CD4-positive, CD25-positive, alpha-beta regulatory T cell (primary cell): ENCODE measurements at regions not wholly inside any gene's neighbourhood (a gene's known extent, or its start where the extent isn't known, plus 50 kb on each side); places are given as distances from the start of the nearest gene placed in this dataset.

ENCODE experiments used
- ATAC-seq, 2 donors: fragments of 150-1000 bp; cut with Tn5 transposase; one replicate each; pipeline ENCODE4 v1.10.0; 2021; ENCODE audit warnings: low read depth in 2 of 2, moderate number of reproducible peaks in 2 of 2, moderate library complexity in 1 of 2
- DNase-seq, 3 donors: peaks; one replicate each; pipeline versions ENCODE4 v3.0.0 to v3.0.0-alpha.2; 2012 to 2022; ENCODE audit warnings: mixed read lengths in 1 of 3
- H3K27ac ChIP-seq: one replicate; pipeline ENCODE4 v1.7.0; 2013; ENCODE audit warnings: mild to moderate bottlenecking, low read length; ENCODE audit not compliant: insufficient read depth, poor library complexity, severe bottlenecking
- H3K27me3 ChIP-seq: one replicate; pipeline ENCODE4 v1.7.0; 2013; ENCODE audit warnings: low read length; ENCODE audit not compliant: control insufficient read depth, insufficient read depth
- H3K36me3 ChIP-seq: one replicate; pipeline ENCODE4 v1.7.0; 2013; ENCODE audit warnings: mild to moderate bottlenecking, low read length, moderate library complexity; ENCODE audit not compliant: control insufficient read depth, insufficient read depth
- H3K4me1 ChIP-seq: 2 replicates; pipeline ENCODE4 v1.7.0; 2013; ENCODE audit warnings: mild to moderate bottlenecking, low read length; ENCODE audit not compliant: insufficient read depth, control insufficient read depth, poor library complexity, severe bottlenecking
- H3K4me3 ChIP-seq: one replicate; pipeline ENCODE4 v1.7.0; 2013; ENCODE audit warnings: low read depth, mild to moderate bottlenecking, low read length, moderate library complexity
- H3K9me3 ChIP-seq, 2 experiments: 1 replicate in 1 of 2; 2 replicates in 1 of 2; pipeline ENCODE4 v1.7.0; 2013; ENCODE audit warnings: low read length in 2 of 2, mild to moderate bottlenecking in 1 of 2, moderate library complexity in 1 of 2; ENCODE audit not compliant: control insufficient read depth in 2 of 2
- H3K27ac Mint-ChIP-seq, 3 donors: one replicate each; pipeline ENCODE4 v1.8.0; 2020 to 2022; ENCODE audit warnings: mild to moderate bottlenecking in 3 of 3, mixed read lengths in 3 of 3, moderate library complexity in 2 of 3
- H3K27me3 Mint-ChIP-seq: one replicate; pipeline ENCODE4 v1.8.0; 2022; ENCODE audit warnings: mild to moderate bottlenecking, mixed read lengths
- H3K36me3 Mint-ChIP-seq: one replicate; pipeline ENCODE4 v1.8.0; 2020; ENCODE audit warnings: mixed read lengths
- H3K4me1 Mint-ChIP-seq, 4 donors: one replicate each; pipeline ENCODE4 v1.8.0; 2020 to 2022; ENCODE audit warnings: mixed read lengths in 4 of 4, mild to moderate bottlenecking in 1 of 4
- H3K4me3 Mint-ChIP-seq, 4 donors: one replicate each; pipeline ENCODE4 v1.8.0; 2020 to 2022; ENCODE audit warnings: mild to moderate bottlenecking in 4 of 4, mixed read lengths in 4 of 4, moderate library complexity in 3 of 4
- H3K9me3 Mint-ChIP-seq, 7 donors: one replicate each; pipeline ENCODE4 v1.8.0; 2020 to 2022; ENCODE audit warnings: mixed read lengths in 7 of 7, mild to moderate bottlenecking in 3 of 7, moderate library complexity in 2 of 7

DNA sequence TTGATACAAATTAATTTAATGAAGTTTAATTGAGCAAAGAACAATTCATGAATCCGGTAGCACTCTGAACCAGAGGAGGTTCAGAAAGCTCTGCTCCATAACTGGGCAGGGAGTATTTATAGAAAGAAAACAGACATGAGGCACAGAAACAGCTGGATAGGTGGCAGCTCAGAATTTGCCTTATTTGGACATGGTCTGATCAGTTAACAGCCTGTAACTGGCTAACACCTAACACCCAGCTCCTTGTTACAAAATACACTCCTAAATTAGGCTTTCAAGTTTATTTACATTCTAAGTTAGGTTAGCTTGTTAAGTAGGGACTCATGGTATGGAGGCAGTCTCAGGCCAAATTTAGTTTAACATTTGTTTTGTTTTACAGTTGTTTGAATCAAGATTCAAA is 67.8 kb upstream of the TMCC3 start:
- no peaks in the 10 kb centered on the region for H3K36me3 Mint-ChIP-seq
- no peaks in the 10 kb centered on the region for H3K27me3 Mint-ChIP-seq
- DNase-seq: no peak
- no peaks in the 10 kb centered on the region for H3K4me1 Mint-ChIP-seq
- H3K9me3 Mint-ChIP-seq: no peaks in the 10 kb centered on the region
- Histone ChIP-seq H3K4me1 (no peaks in the 10 kb centered on the region), H3K27ac (no peak overlapping the region), H3K27me3 (peaks cover 3% of the 10 kb centered on the region), H3K4me3 (no peak overlapping the region), H3K36me3 (no peaks in the 10 kb centered on the region), H3K9me3 (no peaks in the 10 kb centered on the region)
- no peak overlapping the region for H3K4me3 Mint-ChIP-seq
- no peak overlapping the region for H3K27ac Mint-ChIP-seq
- no peak for ATAC-seq

DNA sequence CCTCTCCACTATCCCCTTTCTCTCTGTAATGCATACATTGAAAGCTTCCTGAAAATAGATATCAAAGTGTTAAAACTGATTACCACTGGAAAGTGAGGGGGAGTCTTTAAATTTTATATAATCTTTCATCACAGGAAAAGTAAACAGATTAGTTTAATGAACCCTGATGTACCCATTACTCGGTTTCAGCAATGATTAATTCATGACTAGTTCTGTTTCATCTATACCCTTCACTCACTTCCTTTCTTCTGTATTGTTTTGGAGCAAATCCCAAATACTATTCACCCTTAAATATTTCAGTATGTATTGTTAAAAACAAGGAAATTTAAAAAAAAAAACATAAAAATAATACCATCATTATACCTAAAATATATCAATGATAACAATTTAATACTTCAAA is 67.3 kb upstream of the TMCC3 start:
- H3K9me3 ChIP-seq: no peaks in the 10 kb centered on the region
- H3K36me3 Mint-ChIP-seq: no peaks in the 10 kb centered on the region
- ATAC-seq: no peak

DNA sequence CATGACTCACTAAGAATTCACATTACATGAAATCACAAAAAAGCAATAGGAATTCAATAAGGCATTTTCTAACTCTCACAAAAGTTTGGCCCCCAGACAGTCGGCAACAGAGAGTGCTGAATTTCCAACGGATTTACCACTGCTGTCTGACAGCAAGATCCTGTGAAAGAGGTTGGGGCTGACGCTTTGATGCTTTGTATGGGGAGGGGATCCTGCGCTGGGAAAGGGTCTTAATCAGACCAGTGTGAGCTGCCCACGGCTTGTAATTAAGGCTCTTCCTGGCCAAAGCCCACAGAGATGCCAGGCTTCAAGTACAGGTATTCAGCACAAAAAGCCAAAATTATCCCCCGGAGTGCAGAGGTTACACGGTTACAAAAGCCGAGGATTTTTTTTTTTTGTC is 66.8 kb upstream of the TMCC3 start:
- Mint-ChIP-seq H3K9me3 (no peaks in the 10 kb centered on the region), H3K36me3 (no peaks in the 10 kb centered on the region), H3K27me3 (no peaks in the 10 kb centered on the region), H3K4me3 (no peak overlapping the region), H3K27ac (no peak overlapping the region), H3K4me1 (no peaks in the 10 kb centered on the region)
- H3K27ac ChIP-seq: no peak overlapping the region
- H3K4me1 ChIP-seq: no peaks in the 10 kb centered on the region
- DNase-seq: no peak
- peaks cover 3% of the 10 kb centered on the region for H3K27me3 ChIP-seq
- no peaks in the 10 kb centered on the region for H3K36me3 ChIP-seq
- no peak overlapping the region for H3K4me3 ChIP-seq
- no peak for ATAC-seq
- H3K9me3 ChIP-seq: no peaks in the 10 kb centered on the region

More for the DNA sequence above, 67.3 kb upstream of the TMCC3 start:
- H3K4me1 ChIP-seq: no peaks in the 10 kb centered on the region
- Mint-ChIP-seq H3K27ac (no peak overlapping the region), H3K9me3 (no peaks in the 10 kb centered on the region), H3K27me3 (no peaks in the 10 kb centered on the region), H3K4me1 (no peaks in the 10 kb centered on the region), H3K4me3 (no peak overlapping the region)
- H3K27me3 ChIP-seq: peaks cover 3% of the 10 kb centered on the region
- no peak overlapping the region for H3K4me3 ChIP-seq
- H3K36me3 ChIP-seq: no peaks in the 10 kb centered on the region
- DNase-seq: no peak
- H3K27ac ChIP-seq: no peak overlapping the region

GRCh38 chr12:94716339-94716738 is 66.0 kb upstream of the TMCC3 start:
- Mint-ChIP-seq H3K27me3 (no peaks in the 10 kb centered on the region), H3K36me3 (no peaks in the 10 kb centered on the region), H3K9me3 (no peaks in the 10 kb centered on the region), H3K4me3 (no peak overlapping the region), H3K27ac (no peak overlapping the region), H3K4me1 (no peaks in the 10 kb centered on the region)
- H3K4me3 ChIP-seq: no peak overlapping the region
- no peaks in the 10 kb centered on the region for H3K4me1 ChIP-seq
- DNase-seq (no peak), ATAC-seq (no peak)
- peaks cover 3% of the 10 kb centered on the region for H3K27me3 ChIP-seq
- no peaks in the 10 kb centered on the region for H3K9me3 ChIP-seq
- no peak overlapping the region for H3K27ac ChIP-seq
- H3K36me3 ChIP-seq: no peaks in the 10 kb centered on the region

DNA sequence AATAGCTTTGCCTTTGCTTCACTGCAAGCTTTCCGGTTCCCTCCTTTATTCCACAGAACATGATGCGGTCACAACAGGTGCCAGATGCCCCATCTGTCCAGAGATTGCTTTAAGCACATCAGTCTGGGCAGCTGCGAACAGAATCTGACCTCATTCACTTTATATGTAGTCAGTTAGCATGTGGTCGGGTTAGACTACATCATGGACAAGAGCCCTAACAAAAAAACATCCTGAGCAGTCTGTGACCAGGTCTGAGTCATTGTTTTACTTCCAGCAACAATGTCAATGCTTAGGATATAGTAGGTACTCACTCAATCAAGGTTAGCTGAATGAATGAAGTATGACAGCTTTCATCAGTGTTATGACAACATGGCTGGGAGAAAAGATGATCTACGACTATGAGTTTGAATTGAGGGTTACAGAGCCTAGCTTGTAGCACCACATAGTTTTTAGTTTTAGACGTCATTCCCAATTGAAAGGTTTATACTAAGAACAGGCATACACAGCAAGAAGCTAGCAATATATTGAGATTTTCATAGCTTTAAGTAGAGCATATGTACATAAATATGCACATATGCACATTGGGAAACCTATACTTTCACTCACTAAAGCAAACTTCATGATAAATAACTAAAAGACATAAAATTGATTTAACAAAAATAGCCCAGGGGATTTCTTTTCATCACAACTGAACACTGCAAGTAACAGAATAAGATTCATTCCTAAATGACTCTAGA is 64.2 kb upstream of the TMCC3 start:
- H3K27ac ChIP-seq: no peak overlapping the region
- H3K27ac Mint-ChIP-seq: no peak overlapping the region
- no peaks in the 10 kb centered on the region for H3K36me3 Mint-ChIP-seq
- no peaks in the 10 kb centered on the region for H3K9me3 Mint-ChIP-seq
- no peaks in the 10 kb centered on the region for H3K27me3 Mint-ChIP-seq
- no peaks in the 10 kb centered on the region for H3K9me3 ChIP-seq
- no peaks in the 10 kb centered on the region for H3K4me1 ChIP-seq
- H3K4me3 ChIP-seq: no peak overlapping the region
- H3K4me1 Mint-ChIP-seq: no peaks in the 10 kb centered on the region
- no peak overlapping the region for H3K4me3 Mint-ChIP-seq
- no peak for DNase-seq
- H3K27me3 ChIP-seq: peaks cover 3% of the 10 kb centered on the region
- ATAC-seq: no peak
- H3K36me3 ChIP-seq: no peaks in the 10 kb centered on the region

- Histone ChIP-seq H3K9me3 (no peaks in the 10 kb centered on the region), H3K27me3 (peaks cover 1% of the 10 kb centered on the region), H3K27ac (no peak overlapping the region), H3K36me3 (no peaks in the 10 kb centered on the region), H3K4me3 (no peak overlapping the region), H3K4me1 (no peaks in the 10 kb centered on the region)
- no peak for DNase-seq
- no peaks in the 10 kb centered on the region for H3K9me3 Mint-ChIP-seq
- no peaks in the 10 kb centered on the region for H3K4me1 Mint-ChIP-seq
- ATAC-seq: no peak
- no peak overlapping the region for H3K4me3 Mint-ChIP-seq
- H3K36me3 Mint-ChIP-seq: no peaks in the 10 kb centered on the region
- H3K27me3 Mint-ChIP-seq: no peaks in the 10 kb centered on the region
- no peak overlapping the region for H3K27ac Mint-ChIP-seq
These were observed 62.6 kb upstream of the TMCC3 start for GRCh38 chr12:94712815-94713515.

DNA sequence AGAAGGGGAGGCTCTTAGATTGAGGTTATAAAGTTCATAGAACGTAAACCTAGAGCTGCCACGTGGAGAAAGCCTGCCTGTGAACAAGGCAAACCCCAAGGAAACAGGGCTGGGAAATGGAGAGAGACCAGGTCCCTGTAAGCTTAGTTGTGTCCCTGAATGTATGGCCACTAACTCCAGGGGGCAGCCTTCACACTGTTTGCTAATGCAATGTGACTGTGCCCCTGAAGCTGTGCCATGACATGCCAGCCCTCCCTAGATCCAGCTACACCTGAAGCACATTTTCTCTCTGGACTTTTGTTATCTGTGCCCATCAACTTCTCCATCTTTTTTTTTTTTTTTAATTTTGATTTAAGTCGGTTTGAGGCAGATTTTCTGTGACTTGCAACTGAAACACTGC is 60.6 kb upstream of the TMCC3 start:
- Histone ChIP-seq H3K4me3 (no peak overlapping the region), H3K9me3 (no peaks in the 10 kb centered on the region), H3K4me1 (no peaks in the 10 kb centered on the region), H3K27ac (no peak overlapping the region), H3K27me3 (peaks cover 3% of the 10 kb centered on the region), H3K36me3 (no peaks in the 10 kb centered on the region)
- Mint-ChIP-seq H3K4me1 (peaks cover 0 to 2% (median 0%) of the 10 kb centered on the region in 4 donors), H3K4me3 (no peak overlapping the region), H3K27ac (no peak overlapping the region), H3K27me3 (peaks cover 2% of the 10 kb centered on the region), H3K36me3 (no peaks in the 10 kb centered on the region), H3K9me3 (no peaks in the 10 kb centered on the region)
- peak in 1 of 3 donors; percentile 49 for DNase-seq
- no peak for ATAC-seq

- no peak overlapping the region for H3K27ac Mint-ChIP-seq
- Histone ChIP-seq H3K4me1 (no peaks in the 10 kb centered on the region), H3K27ac (no peak overlapping the region), H3K4me3 (no peak overlapping the region), H3K36me3 (no peaks in the 10 kb centered on the region), H3K9me3 (no peaks in the 10 kb centered on the region), H3K27me3 (peaks cover 8% of the 10 kb centered on the region)
- H3K36me3 Mint-ChIP-seq: no peaks in the 10 kb centered on the region
- ATAC-seq (no peak), DNase-seq (no peak)
- no peak overlapping the region for H3K4me3 Mint-ChIP-seq
- peaks cover 7% of the 10 kb centered on the region for H3K27me3 Mint-ChIP-seq
- H3K9me3 Mint-ChIP-seq: no peaks in the 10 kb centered on the region
- H3K4me1 Mint-ChIP-seq: peaks cover 0 to 2% (median 0%) of the 10 kb centered on the region in 4 donors
These were observed 57.5 kb upstream of the TMCC3 start for GRCh38 chr12:94707892-94708291.
